GM18907 (cell line): ENCODE measurements at regions not wholly inside any gene's neighbourhood (a gene's known extent, or its start where the extent isn't known, plus 50 kb on each side); places are given as distances from the start of the nearest gene placed in this dataset.
A peak's percentile ranks its signal among the peaks of the same experiment; 100 is the strongest.
"Not testable (repeated sequence)": the region's sequence is repeated elsewhere in the genome, so short reads cannot be mapped to it uniquely, and the experiment has no call there.

Source experiments
- ATAC-seq: cut with Tn5 transposase; IDR thresholded peaks from one replicate; pipeline ENCODE4 v1.9.1; 2021; ENCODE audit warnings: mild to moderate bottlenecking, moderate library complexity; ENCODE audit not compliant: unreplicated experiment

GRCh38 chr1:219434923-219435297 lies 178.0 kb downstream of the ZC3H11B start:
- no peak for ATAC-seq

- no peak for ATAC-seq
Measured at GRCh38 chr1:219434285-219434922, 178.5 kb downstream of the ZC3H11B start.

DNA sequence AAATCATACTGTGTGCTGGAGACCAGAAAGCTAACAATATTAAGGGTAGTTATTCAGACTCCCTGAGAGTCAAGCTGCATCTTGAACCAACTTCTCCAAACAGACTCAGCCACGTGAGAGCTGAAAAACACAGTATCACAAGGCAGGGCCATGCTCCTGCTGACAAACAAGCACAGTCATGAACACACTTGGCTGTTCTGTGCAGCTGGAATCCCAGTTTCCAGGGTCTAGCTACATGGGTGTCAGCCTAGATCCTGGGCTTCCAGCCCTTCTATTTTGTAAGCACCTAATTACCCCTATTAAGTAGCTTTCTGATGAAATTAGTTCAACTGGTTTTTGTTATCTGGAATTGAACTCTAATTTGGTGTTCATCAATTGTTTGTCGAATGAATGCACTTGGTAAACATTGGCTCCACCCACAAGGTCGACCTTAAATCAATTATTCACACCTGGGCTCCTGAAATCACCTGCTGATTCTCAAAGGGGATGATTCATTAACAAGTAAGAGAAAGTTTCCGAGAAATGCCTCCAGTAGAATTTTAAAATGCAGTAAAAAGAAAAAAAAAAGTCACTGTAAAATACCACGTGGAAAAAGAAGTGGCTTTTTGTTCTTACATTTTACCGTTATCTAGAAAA lies 179.3 kb downstream of the ZC3H11B start:
- no peak for ATAC-seq

DNA sequence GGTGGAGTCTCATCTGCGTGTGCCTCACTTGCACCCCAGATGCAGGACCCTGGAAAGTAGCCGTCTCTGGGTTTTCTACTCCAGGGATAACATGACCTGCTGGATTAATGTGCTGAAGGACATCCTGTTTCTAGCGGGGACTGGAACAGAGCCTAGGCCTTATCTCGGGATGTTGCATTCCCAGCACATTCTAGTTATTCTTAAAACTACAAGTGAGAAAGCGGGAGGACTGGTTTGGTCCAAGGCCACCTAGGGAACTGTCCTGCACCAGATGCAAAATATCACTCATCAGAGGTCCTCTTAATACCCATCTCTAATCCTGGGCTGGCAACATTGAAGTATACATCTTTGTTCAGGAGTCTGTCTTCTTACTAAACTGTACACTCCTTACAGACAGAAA lies 179.9 kb downstream of the ZC3H11B start:
- ATAC-seq = no peak

GRCh38 chr1:219432191-219432606 lies 180.7 kb downstream of the ZC3H11B start:
- ATAC-seq = no peak

- no peak for ATAC-seq
Measured at GRCh38 chr1:219430419-219430818, 182.5 kb downstream of the ZC3H11B start.

DNA sequence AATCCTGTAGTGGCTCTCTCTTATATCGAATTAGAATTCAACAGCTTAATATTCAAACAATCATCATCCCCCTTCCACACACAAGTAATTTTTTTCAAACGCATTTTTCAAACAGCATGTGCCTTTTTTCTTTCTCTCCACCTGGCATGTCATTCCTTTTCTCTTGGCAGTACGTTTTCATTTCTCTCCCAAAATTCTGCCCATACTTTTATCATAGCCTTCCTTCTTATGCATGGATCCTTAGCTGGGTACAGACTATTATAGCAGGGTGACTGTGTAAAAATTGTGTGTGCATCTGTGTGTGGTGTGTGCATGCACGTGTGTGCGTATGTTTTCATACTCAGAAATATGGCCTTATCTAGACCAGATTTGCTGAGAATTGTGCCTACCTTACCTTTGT lies 184.3 kb downstream of the ZC3H11B start:
- ATAC-seq = no peak

DNA sequence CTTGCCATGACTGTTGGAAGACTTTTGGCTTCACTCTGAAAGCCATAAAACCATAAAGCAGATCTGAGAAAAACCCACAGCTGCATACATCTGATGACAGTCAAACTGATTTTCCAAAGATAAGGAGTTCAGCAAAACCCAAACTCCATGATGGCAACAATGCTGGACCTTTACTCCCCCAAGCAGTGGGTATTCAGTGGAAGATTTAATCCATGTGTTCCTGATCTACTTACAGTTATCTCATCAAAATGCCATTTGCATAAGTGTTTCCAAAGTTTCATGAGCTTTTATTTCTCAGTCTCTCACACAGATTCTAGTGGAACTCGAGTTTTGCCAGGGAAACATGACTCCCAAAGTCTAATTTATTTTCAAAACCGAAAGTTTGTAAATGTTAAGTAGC lies 184.9 kb downstream of the ZC3H11B start:
- no peak for ATAC-seq

- no peak for ATAC-seq
Measured at GRCh38 chr1:219427403-219427802, 185.5 kb downstream of the ZC3H11B start.

- ATAC-seq = peak; percentile 60
Measured at GRCh38 chr1:219422811-219423598, 189.9 kb downstream of the ZC3H11B start.

DNA sequence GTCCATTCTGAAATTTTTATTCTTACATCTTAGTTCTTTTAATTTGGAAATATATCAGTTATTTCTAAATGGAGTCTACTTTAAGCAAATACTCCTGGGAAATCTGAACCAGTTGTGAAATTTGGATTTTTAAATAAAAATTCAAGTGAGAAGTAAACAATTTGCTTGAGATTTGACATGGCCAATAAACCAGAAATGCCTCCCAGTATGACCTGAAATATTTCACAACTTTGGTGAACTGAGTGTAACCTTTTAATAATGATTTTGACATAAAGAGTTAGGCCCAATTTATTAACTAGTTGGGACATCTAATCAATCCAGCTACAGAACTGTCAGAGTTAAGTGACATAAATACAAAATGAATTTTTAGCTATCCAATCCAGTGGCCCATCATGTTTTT lies 192.0 kb downstream of the ZC3H11B start:
- no peak for ATAC-seq

GRCh38 chr1:219419860-219420259 lies 193.0 kb downstream of the ZC3H11B start:
- no peak for ATAC-seq

DNA sequence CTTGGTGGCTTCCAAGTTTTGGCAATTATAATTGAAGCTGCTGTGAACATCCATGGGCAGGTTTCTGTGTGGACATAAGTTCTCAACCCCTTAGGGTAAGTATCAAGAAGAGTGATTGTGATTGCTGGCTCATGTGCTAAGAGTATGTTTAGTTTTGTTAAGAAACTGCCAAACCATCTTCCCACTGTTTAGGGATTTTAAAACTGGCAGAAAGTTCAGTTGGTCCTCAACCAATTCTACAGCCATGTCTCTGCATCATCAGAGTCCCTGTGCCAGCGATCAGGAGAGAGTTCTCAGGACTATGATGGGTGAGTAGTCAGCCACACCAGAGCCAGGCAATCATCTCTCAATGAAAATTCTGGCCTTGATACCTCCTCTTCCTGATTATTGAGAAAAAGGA lies 193.8 kb downstream of the ZC3H11B start:
- no peak for ATAC-seq

GRCh38 chr1:219417610-219418009 lies 195.3 kb downstream of the ZC3H11B start:
- ATAC-seq = no peak

GRCh38 chr1:219416598-219417238 lies 196.2 kb downstream of the ZC3H11B start:
- ATAC-seq = peak; percentile 87

GRCh38 chr1:219415915-219416314 lies 197.0 kb downstream of the ZC3H11B start:
- ATAC-seq = no peak

GRCh38 chr1:219415433-219415832 lies 197.5 kb downstream of the ZC3H11B start:
- ATAC-seq = no peak

- ATAC-seq = no peak
Measured at GRCh38 chr1:219414250-219414649, 198.7 kb downstream of the ZC3H11B start.

DNA sequence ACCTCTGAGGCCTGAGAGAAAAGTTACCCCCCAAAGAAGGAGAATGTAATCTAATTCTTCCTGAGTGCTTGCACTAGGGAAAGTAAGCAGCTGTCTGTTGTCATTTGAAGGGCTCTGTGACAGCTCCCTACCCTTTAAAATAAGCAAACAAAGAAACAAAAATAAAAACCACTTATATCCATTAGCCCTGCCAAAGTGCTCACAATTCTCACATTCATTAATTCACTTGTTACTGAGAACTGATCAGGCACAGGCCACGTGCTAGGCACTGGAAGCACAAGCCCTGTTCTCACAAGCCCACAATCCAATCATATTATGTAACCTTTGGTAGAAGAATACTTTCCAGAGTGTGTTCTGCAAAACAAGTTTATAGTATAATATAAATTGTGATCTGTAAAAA lies 199.4 kb downstream of the ZC3H11B start:
- ATAC-seq = no peak

DNA sequence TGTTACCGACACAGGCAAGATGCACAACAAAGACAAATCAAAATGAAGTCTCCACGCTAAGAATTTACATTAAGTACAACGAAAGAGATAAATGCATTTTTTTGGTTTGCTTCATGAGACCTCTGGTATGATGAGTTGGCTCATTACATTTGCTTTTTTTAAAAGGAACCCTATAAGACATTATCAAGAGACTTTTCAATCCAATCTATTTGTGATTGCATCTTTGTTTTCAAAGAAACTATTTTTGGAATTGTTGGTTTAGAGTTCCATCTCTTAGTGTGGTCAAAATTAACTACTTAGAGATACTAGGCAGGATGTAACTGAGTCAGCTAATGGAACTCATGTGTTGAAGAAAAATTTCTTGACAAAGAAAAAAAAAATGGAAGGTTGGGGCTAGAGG lies 200.1 kb downstream of the ZC3H11B start:
- no peak for ATAC-seq

DNA sequence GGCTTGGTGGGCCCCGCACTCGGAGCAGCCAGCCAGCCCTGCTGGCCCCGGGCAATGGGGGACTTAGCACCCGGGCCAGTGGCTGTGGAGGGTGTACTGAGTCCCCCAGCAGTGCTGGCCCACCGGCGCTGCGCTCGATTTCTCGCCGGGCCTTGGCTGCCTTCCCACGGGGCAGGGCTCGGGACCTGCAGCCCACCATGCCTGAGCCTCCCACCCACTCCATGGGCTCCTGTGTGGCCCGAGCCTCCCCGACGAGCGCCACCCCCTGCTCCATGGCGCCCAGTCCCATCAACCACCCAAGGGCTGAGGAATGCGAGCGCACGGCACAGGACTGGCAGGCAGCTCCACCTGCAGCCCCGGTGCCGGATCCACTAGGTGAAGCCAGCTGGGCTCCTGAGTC lies 202.2 kb downstream of the ZC3H11B start:
- ATAC-seq = not testable (repeated sequence)
